ENCODE measurements at regions not wholly inside any gene's neighbourhood (a gene's known extent, or its start where the extent isn't known, plus 50 kb on each side); places are given as distances from the start of the nearest gene placed in this dataset.
A peak's percentile ranks its signal among the peaks of the same experiment; 100 is the strongest.

- no peaks in the 10 kb centered on the region for H3K4me1 ChIP-seq (ENCODE audit: control insufficient read depth, insufficient read depth, low read length, poor library complexity, severe bottlenecking)
- H3K4me1 Mint-ChIP-seq = peaks cover 5 to 15% (median 8%) of the 10 kb centered on the region in 4 donors
- no peak overlapping the region for H3K4me3 ChIP-seq (ENCODE audit: low read depth, low read length)
- no peaks in the 10 kb centered on the region for H3K27me3 Mint-ChIP-seq
- no peaks in the 10 kb centered on the region for H3K36me3 ChIP-seq (ENCODE audit: control insufficient read depth, insufficient read depth, low read length)
- H3K27ac ChIP-seq (ENCODE audit: insufficient read depth, low read length, poor library complexity, severe bottlenecking) = no peak overlapping the region
- DNase-seq (no peak), ATAC-seq (ENCODE audit: low read depth in 2 of 2) (no peak)
- no peaks in the 10 kb centered on the region for H3K27me3 ChIP-seq (ENCODE audit: control insufficient read depth, insufficient read depth, low read length)
- no peaks in the 10 kb centered on the region for H3K36me3 Mint-ChIP-seq
- H3K27ac Mint-ChIP-seq = no peak overlapping the region
- peaks cover 0 to 5% (median 3%) of the 10 kb centered on the region in 7 donors for H3K9me3 Mint-ChIP-seq
- H3K9me3 ChIP-seq (ENCODE audit: control insufficient read depth in 2 of 2, low read length in 2 of 2) = no peaks in the 10 kb centered on the region
- no peak overlapping the region for H3K4me3 Mint-ChIP-seq
Measured at GRCh38 chr3:56962922-56963321, 97.5 kb upstream of the SPATA12 start.

- no peaks in the 10 kb centered on the region for H3K27me3 ChIP-seq (ENCODE audit: control insufficient read depth, insufficient read depth, low read length)
- Mint-ChIP-seq H3K27me3 (no peaks in the 10 kb centered on the region), H3K36me3 (no peaks in the 10 kb centered on the region), H3K27ac (no peak overlapping the region), H3K4me1 (peaks cover 5 to 15% (median 8%) of the 10 kb centered on the region in 4 donors), H3K4me3 (no peak overlapping the region), H3K9me3 (peaks cover 0 to 5% (median 3%) of the 10 kb centered on the region in 7 donors)
- no peaks in the 10 kb centered on the region for H3K9me3 ChIP-seq (ENCODE audit: control insufficient read depth in 2 of 2, low read length in 2 of 2)
- DNase-seq = no peak
- ATAC-seq (ENCODE audit: low read depth in 2 of 2) = no peak
- H3K36me3 ChIP-seq (ENCODE audit: control insufficient read depth, insufficient read depth, low read length) = no peaks in the 10 kb centered on the region
- no peak overlapping the region for H3K27ac ChIP-seq (ENCODE audit: insufficient read depth, low read length, poor library complexity, severe bottlenecking)
- no peaks in the 10 kb centered on the region for H3K4me1 ChIP-seq (ENCODE audit: control insufficient read depth, insufficient read depth, low read length, poor library complexity, severe bottlenecking)
- no peak overlapping the region for H3K4me3 ChIP-seq (ENCODE audit: low read depth, low read length)
Measured at GRCh38 chr3:56962206-56962605, 98.3 kb upstream of the SPATA12 start.

- Mint-ChIP-seq H3K27ac (peak overlapping the region; percentile 5 to 25 (median 6)), H3K27me3 (no peaks in the 10 kb centered on the region), H3K36me3 (no peaks in the 10 kb centered on the region), H3K4me1 (peaks cover 5 to 15% (median 9%) of the 10 kb centered on the region in 4 donors), H3K4me3 (no peak overlapping the region), H3K9me3 (peaks cover 0 to 5% (median 1%) of the 10 kb centered on the region in 7 donors)
- H3K27ac ChIP-seq (ENCODE audit: insufficient read depth, low read length, poor library complexity, severe bottlenecking) = no peak overlapping the region
- H3K9me3 ChIP-seq (ENCODE audit: control insufficient read depth in 2 of 2, low read length in 2 of 2) = no peaks in the 10 kb centered on the region
- H3K4me3 ChIP-seq (ENCODE audit: low read depth, low read length) = no peak overlapping the region
- no peaks in the 10 kb centered on the region for H3K27me3 ChIP-seq (ENCODE audit: control insufficient read depth, insufficient read depth, low read length)
- ATAC-seq (ENCODE audit: low read depth in 2 of 2) = no peak
- no peaks in the 10 kb centered on the region for H3K36me3 ChIP-seq (ENCODE audit: control insufficient read depth, insufficient read depth, low read length)
- DNase-seq = peak in 1 of 3 donors; percentile 23
- H3K4me1 ChIP-seq (ENCODE audit: control insufficient read depth, insufficient read depth, low read length, poor library complexity, severe bottlenecking) = no peaks in the 10 kb centered on the region
Measured at GRCh38 chr3:56960234-56960917, 100.1 kb upstream of the SPATA12 start.

- no peak overlapping the region for H3K27ac ChIP-seq (ENCODE audit: insufficient read depth, low read length, poor library complexity, severe bottlenecking)
- Mint-ChIP-seq H3K4me3 (no peak overlapping the region), H3K27me3 (no peaks in the 10 kb centered on the region), H3K4me1 (peaks cover 5 to 15% (median 10%) of the 10 kb centered on the region in 4 donors), H3K27ac (peak overlapping the region in 2 of 3 donors; percentile 30 to 69), H3K9me3 (no peaks in the 10 kb centered on the region), H3K36me3 (no peaks in the 10 kb centered on the region)
- no peaks in the 10 kb centered on the region for H3K27me3 ChIP-seq (ENCODE audit: control insufficient read depth, insufficient read depth, low read length)
- no peak overlapping the region for H3K4me3 ChIP-seq (ENCODE audit: low read depth, low read length)
- no peak for DNase-seq
- H3K9me3 ChIP-seq (ENCODE audit: control insufficient read depth in 2 of 2, low read length in 2 of 2) = no peaks in the 10 kb centered on the region
- ATAC-seq (ENCODE audit: low read depth in 2 of 2) = no peak
- H3K36me3 ChIP-seq (ENCODE audit: control insufficient read depth, insufficient read depth, low read length) = no peaks in the 10 kb centered on the region
- no peaks in the 10 kb centered on the region for H3K4me1 ChIP-seq (ENCODE audit: control insufficient read depth, insufficient read depth, low read length, poor library complexity, severe bottlenecking)
Measured at GRCh38 chr3:56958879-56959278, 101.6 kb upstream of the SPATA12 start.

DNA sequence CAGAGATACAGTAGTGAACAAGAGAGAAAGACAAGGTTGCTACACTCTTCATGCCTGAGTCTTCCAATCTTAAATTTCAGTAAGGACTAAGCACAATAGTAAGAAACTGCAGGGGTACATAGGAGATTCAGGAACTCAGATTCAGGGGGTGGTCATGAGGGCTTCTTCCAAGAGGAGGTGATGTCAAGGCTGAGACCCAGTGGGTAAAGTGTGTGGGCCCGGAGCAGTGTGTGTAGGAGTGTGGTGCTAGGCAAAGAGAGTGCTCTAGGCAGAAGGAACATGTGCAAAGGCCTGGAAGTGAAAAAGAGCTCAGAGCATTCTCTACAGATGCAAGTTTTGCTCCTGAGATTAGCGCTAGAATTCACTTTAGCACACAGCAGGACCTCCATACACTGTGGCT, 102.9 kb upstream of the SPATA12 start:
- Histone ChIP-seq H3K27ac (ENCODE audit: insufficient read depth, low read length, poor library complexity, severe bottlenecking) (no peak overlapping the region), H3K36me3 (ENCODE audit: control insufficient read depth, insufficient read depth, low read length) (no peaks in the 10 kb centered on the region), H3K4me3 (ENCODE audit: low read depth, low read length) (no peak overlapping the region), H3K9me3 (ENCODE audit: control insufficient read depth in 2 of 2, low read length in 2 of 2) (no peaks in the 10 kb centered on the region), H3K27me3 (ENCODE audit: control insufficient read depth, insufficient read depth, low read length) (no peaks in the 10 kb centered on the region), H3K4me1 (ENCODE audit: control insufficient read depth, insufficient read depth, low read length, poor library complexity, severe bottlenecking) (no peaks in the 10 kb centered on the region)
- Mint-ChIP-seq H3K4me1 (peaks cover 5 to 15% (median 10%) of the 10 kb centered on the region in 4 donors), H3K27ac (peak overlapping the region in 1 of 3 donors; percentile 47), H3K27me3 (no peaks in the 10 kb centered on the region), H3K36me3 (no peaks in the 10 kb centered on the region), H3K4me3 (no peak overlapping the region), H3K9me3 (no peaks in the 10 kb centered on the region)
- ATAC-seq (ENCODE audit: low read depth in 2 of 2) (no peak), DNase-seq (no peak)

- Mint-ChIP-seq H3K4me1 (peaks cover 5 to 15% (median 10%) of the 10 kb centered on the region in 4 donors), H3K27me3 (no peaks in the 10 kb centered on the region), H3K9me3 (no peaks in the 10 kb centered on the region), H3K4me3 (no peak overlapping the region), H3K27ac (no peak overlapping the region), H3K36me3 (no peaks in the 10 kb centered on the region)
- Histone ChIP-seq H3K27ac (ENCODE audit: insufficient read depth, low read length, poor library complexity, severe bottlenecking) (no peak overlapping the region), H3K27me3 (ENCODE audit: control insufficient read depth, insufficient read depth, low read length) (no peaks in the 10 kb centered on the region), H3K4me1 (ENCODE audit: control insufficient read depth, insufficient read depth, low read length, poor library complexity, severe bottlenecking) (no peaks in the 10 kb centered on the region), H3K4me3 (ENCODE audit: low read depth, low read length) (no peak overlapping the region), H3K36me3 (ENCODE audit: control insufficient read depth, insufficient read depth, low read length) (no peaks in the 10 kb centered on the region), H3K9me3 (ENCODE audit: control insufficient read depth in 2 of 2, low read length in 2 of 2) (no peaks in the 10 kb centered on the region)
- ATAC-seq (ENCODE audit: low read depth in 2 of 2) (no peak), DNase-seq (no peak)
Measured at GRCh38 chr3:56956906-56957305, 103.6 kb upstream of the SPATA12 start.

GRCh38 chr3:56955492-56956111, 104.9 kb upstream of the SPATA12 start:
- Histone ChIP-seq H3K36me3 (ENCODE audit: control insufficient read depth, insufficient read depth, low read length) (no peaks in the 10 kb centered on the region), H3K27me3 (ENCODE audit: control insufficient read depth, insufficient read depth, low read length) (no peaks in the 10 kb centered on the region), H3K4me1 (ENCODE audit: control insufficient read depth, insufficient read depth, low read length, poor library complexity, severe bottlenecking) (no peaks in the 10 kb centered on the region), H3K9me3 (ENCODE audit: control insufficient read depth in 2 of 2, low read length in 2 of 2) (no peaks in the 10 kb centered on the region), H3K27ac (ENCODE audit: insufficient read depth, low read length, poor library complexity, severe bottlenecking) (no peak overlapping the region), H3K4me3 (ENCODE audit: low read depth, low read length) (no peak overlapping the region)
- Mint-ChIP-seq H3K27me3 (no peaks in the 10 kb centered on the region), H3K9me3 (peaks cover 0 to 3% (median 0%) of the 10 kb centered on the region in 7 donors), H3K4me3 (no peak overlapping the region), H3K27ac (no peak overlapping the region), H3K36me3 (no peaks in the 10 kb centered on the region), H3K4me1 (peaks cover 1 to 12% (median 8%) of the 10 kb centered on the region in 4 donors)
- no peak for ATAC-seq (ENCODE audit: low read depth in 2 of 2)
- DNase-seq = no peak

DNA sequence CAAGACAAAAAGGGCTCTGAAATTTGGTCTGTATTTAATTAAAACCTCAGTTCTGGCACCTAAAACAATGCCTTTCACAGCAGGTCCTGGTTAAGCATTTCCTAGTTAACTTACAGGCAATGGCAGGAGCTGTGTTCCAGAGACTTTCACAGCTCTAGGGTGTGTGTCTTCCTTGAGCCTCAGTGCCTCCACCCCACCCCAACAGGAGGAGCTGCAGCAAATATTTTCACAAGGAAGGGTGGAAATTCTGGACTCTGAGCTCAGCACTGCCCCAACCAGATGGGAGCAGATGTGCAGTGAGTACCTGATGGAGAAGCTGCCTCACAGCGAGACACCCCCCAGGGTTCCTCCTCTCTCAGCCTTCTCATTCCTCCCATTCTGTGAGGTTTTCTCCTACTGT, 106.3 kb upstream of the SPATA12 start:
- H3K36me3 ChIP-seq (ENCODE audit: control insufficient read depth, insufficient read depth, low read length) = no peaks in the 10 kb centered on the region
- no peak overlapping the region for H3K4me3 Mint-ChIP-seq
- H3K9me3 Mint-ChIP-seq = peaks cover 0 to 3% (median 0%) of the 10 kb centered on the region in 7 donors
- DNase-seq (no peak), ATAC-seq (ENCODE audit: low read depth in 2 of 2) (no peak)
- H3K27me3 ChIP-seq (ENCODE audit: control insufficient read depth, insufficient read depth, low read length) = no peaks in the 10 kb centered on the region
- no peak overlapping the region for H3K27ac ChIP-seq (ENCODE audit: insufficient read depth, low read length, poor library complexity, severe bottlenecking)
- no peak overlapping the region for H3K4me3 ChIP-seq (ENCODE audit: low read depth, low read length)
- H3K4me1 Mint-ChIP-seq = peaks cover 0 to 6% (median 2%) of the 10 kb centered on the region in 4 donors
- peak overlapping the region in 1 of 3 donors; percentile 54 for H3K27ac Mint-ChIP-seq
- H3K36me3 Mint-ChIP-seq = no peaks in the 10 kb centered on the region
- no peaks in the 10 kb centered on the region for H3K9me3 ChIP-seq (ENCODE audit: control insufficient read depth in 2 of 2, low read length in 2 of 2)
- H3K4me1 ChIP-seq (ENCODE audit: control insufficient read depth, insufficient read depth, low read length, poor library complexity, severe bottlenecking) = no peaks in the 10 kb centered on the region
- no peaks in the 10 kb centered on the region for H3K27me3 Mint-ChIP-seq

All from CD4-positive, CD25-positive, alpha-beta regulatory T cell (primary cell).